ENCODE measurements at regions not wholly inside any gene's neighbourhood (a gene's known extent, or its start where the extent isn't known, plus 50 kb on each side); places are given as distances from the start of the nearest gene placed in this dataset.

DNA sequence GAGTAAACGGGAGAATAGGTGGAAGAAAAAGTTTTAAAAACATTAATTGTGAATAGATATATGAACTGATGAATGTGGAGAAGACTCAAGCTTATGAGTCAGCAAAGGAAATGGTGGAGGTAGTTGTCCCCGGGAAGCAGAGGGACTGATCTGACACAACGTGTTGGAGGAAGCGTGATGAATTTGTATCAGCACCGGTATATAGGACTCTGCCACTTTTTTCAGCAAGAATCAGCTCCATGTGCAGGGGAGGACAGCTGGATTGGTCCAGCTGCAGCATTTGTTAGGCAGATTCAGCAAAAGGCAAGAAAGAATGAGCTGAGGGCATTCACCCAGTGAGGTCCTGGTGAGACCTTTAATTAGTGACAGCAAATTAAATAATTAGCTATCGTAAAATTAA lies 276.0 kb downstream of the TENT4A start:
- Mint-ChIP-seq H3K4me1 (0 out of 4 replicates have a peak, but pooled peaks cover 0 to 5% of the 10 kb centered on the region in 2 experiments), H3K36me3 (ENCODE audit: insufficient read depth in 1 of 3, low read depth in 3 of 3) (no peaks in the 10 kb centered on the region), H3K27me3 (ENCODE audit: low read depth) (no peaks in the 10 kb centered on the region; the same call in 1 of the 2 replicates), H3K27ac (no peak overlapping the region), H3K9me3 (no peaks in the 10 kb centered on the region), H3K4me3 (no peak overlapping the region)
- Histone ChIP-seq H2BK120ac (ENCODE audit: low read depth, low read length, poor library complexity, severe bottlenecking) (no peak overlapping the region), H3K4me1 (ENCODE audit: insufficient read depth, low read length) (no peaks in the 10 kb centered on the region), H3K23me2 (ENCODE audit: insufficient read length, low read depth, low read length, poor library complexity, severe bottlenecking) (no peaks in the 10 kb centered on the region), H3K9ac (ENCODE audit: extremely low read depth, insufficient read length, low read length) (no peak overlapping the region), H3K18ac (ENCODE audit: insufficient read length, low read depth, low read length) (no peak overlapping the region), H3K4me2 (ENCODE audit: insufficient read depth, insufficient read length, low read length) (no peak overlapping the region), H4K20me1 (ENCODE audit: control insufficient read depth, insufficient read depth, insufficient read length) (no peaks in the 10 kb centered on the region), H2BK5ac (ENCODE audit: insufficient read length, low read length) (no peak overlapping the region), H2BK12ac (ENCODE audit: insufficient read length, low read depth, low read length) (no peak overlapping the region), H3K4ac (ENCODE audit: low read depth, low read length) (no peak overlapping the region), H2AFZ (ENCODE audit: low read length) (no peak overlapping the region), H3K27me3 (ENCODE audit: insufficient read depth, low read length) (no peaks in the 10 kb centered on the region), H2AK5ac (ENCODE audit: insufficient read length, low read length) (no peak overlapping the region), H4K8ac (replicated peaks; ENCODE audit: insufficient read length, low read depth, low read length) (no peak overlapping the region), H3K79me1 (ENCODE audit: insufficient read depth, low read depth, low read length, poor library complexity, severe bottlenecking) (no peaks in the 10 kb centered on the region), H3K9me3 (ENCODE audit: control insufficient read depth, low read depth, low read length) (no peaks in the 10 kb centered on the region), H3K79me2 (ENCODE audit: insufficient read depth, low read length) (no peaks in the 10 kb centered on the region), H4K91ac (ENCODE audit: insufficient read length, low read depth, low read length) (no peak overlapping the region), H2BK15ac (ENCODE audit: low read depth, low read length) (no peak overlapping the region), H3K56ac (ENCODE audit: insufficient read length, low read depth, low read length) (no peak overlapping the region), H3K14ac (ENCODE audit: insufficient read depth, low read length) (no peak overlapping the region), H3T11ph (ENCODE audit: low read length) (no peak overlapping the region), H4K5ac (ENCODE audit: insufficient read length, low read depth, low read length) (no peak overlapping the region), H3K23ac (ENCODE audit: insufficient read length, low read depth, low read length) (no peak overlapping the region), H3K27ac (ENCODE audit: insufficient read length, low read depth, low read length) (no peak overlapping the region), H2BK20ac (ENCODE audit: low read depth, low read length, poor library complexity, severe bottlenecking) (no peak overlapping the region)
- DNase-seq, result no peak
- TF ChIP-seq, protein P1, sequence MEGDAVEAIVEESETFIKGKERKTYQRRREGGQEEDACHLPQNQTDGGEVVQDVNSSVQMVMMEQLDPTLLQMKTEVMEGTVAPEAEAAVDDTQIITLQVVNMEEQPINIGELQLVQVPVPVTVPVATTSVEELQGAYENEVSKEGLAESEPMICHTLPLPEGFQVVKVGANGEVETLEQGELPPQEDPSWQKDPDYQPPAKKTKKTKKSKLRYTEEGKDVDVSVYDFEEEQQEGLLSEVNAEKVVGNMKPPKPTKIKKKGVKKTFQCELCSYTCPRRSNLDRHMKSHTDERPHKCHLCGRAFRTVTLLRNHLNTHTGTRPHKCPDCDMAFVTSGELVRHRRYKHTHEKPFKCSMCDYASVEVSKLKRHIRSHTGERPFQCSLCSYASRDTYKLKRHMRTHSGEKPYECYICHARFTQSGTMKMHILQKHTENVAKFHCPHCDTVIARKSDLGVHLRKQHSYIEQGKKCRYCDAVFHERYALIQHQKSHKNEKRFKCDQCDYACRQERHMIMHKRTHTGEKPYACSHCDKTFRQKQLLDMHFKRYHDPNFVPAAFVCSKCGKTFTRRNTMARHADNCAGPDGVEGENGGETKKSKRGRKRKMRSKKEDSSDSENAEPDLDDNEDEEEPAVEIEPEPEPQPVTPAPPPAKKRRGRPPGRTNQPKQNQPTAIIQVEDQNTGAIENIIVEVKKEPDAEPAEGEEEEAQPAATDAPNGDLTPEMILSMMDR (conservative IDR thresholded peaks at IDR 0.05), result no peak
- no CpG with 5 or more reads among the region's 6 CpGs for WGBS (ENCODE audit: extremely low coverage, insufficient read length, low lambda C conversion rate)

Data from H9 (cell line).